ENCODE measurements at regions not wholly inside any gene's neighbourhood (a gene's known extent, or its start where the extent isn't known, plus 50 kb on each side); places are given as distances from the start of the nearest gene placed in this dataset.

- no peak overlapping the region for H3K4me3 ChIP-seq (ENCODE audit: low read depth, low read length)
- TF ChIP-seq CTCF (IDR thresholded peaks at IDR 0.05; ENCODE audit: low read depth, low read length) = no peak
These were observed 287.4 kb downstream of the C7orf25 start for GRCh38 chr7:42624471-42624870.

GRCh38 chr7:42621543-42622219, 290.2 kb downstream of the C7orf25 start:
- TF ChIP-seq CTCF (IDR thresholded peaks at IDR 0.05; ENCODE audit: low read depth, low read length) = no peak
- H3K4me3 ChIP-seq (ENCODE audit: low read depth, low read length) = no peak overlapping the region

GRCh38 chr7:42618651-42619360, 293.1 kb downstream of the C7orf25 start:
- H3K4me3 ChIP-seq (ENCODE audit: low read depth, low read length) = no peak overlapping the region
- TF ChIP-seq CTCF (IDR thresholded peaks at IDR 0.05; ENCODE audit: low read depth, low read length) = no peak

- H3K4me3 ChIP-seq (ENCODE audit: low read depth, low read length) = no peak overlapping the region
- TF ChIP-seq CTCF (IDR thresholded peaks at IDR 0.05; ENCODE audit: low read depth, low read length) = no peak
These were observed 293.9 kb downstream of the C7orf25 start for GRCh38 chr7:42617806-42618457.

GRCh38 chr7:42617071-42617765, 294.7 kb downstream of the C7orf25 start:
- no peak overlapping the region for H3K4me3 ChIP-seq (ENCODE audit: low read depth, low read length)
- TF ChIP-seq CTCF (IDR thresholded peaks at IDR 0.05; ENCODE audit: low read depth, low read length) = no peak

- no peak overlapping the region for H3K4me3 ChIP-seq (ENCODE audit: low read depth, low read length)
- TF ChIP-seq CTCF (IDR thresholded peaks at IDR 0.05; ENCODE audit: low read depth, low read length) = no peak
These were observed 297.2 kb downstream of the C7orf25 start for GRCh38 chr7:42614636-42615035.

All from WI38 (cell line).